CD4-positive, alpha-beta memory T cell (primary cell): ENCODE measurements at regions not wholly inside any gene's neighbourhood (a gene's known extent, or its start where the extent isn't known, plus 50 kb on each side); places are given as distances from the start of the nearest gene placed in this dataset.
A peak's percentile ranks its signal among the peaks of the same experiment; 100 is the strongest.
"Not testable (repeated sequence)": the region's sequence is repeated elsewhere in the genome, so short reads cannot be mapped to it uniquely, and the experiment has no call there.

Experiments
- CTCF ChIA-PET: fragments of 350-600 bp; sonication (Branson Sonifier 250); formaldehyde crosslinking; loops from one replicate; lab custom pipeline; 2021; ENCODE audit warnings: inconsistent platforms; ENCODE audit not compliant: partially characterized antibody; lab: Charles Lee
- POLR2A ChIA-PET: fragments of 350-600 bp; sonication (Branson Sonifier 250); formaldehyde crosslinking; loops from one replicate; lab custom pipeline; 2021; ENCODE audit not compliant: partially characterized antibody; lab: Charles Lee
- DNase-seq, 5 donors: peaks; one replicate each; pipeline versions ENCODE4 v3.0.0 to v3.0.0-alpha.2; 2020 to 2022; ENCODE audit warnings: mixed read lengths in 1 of 5
- H3K27ac ChIP-seq: one replicate; pipeline ENCODE4 v1.7.0; 2013; ENCODE audit warnings: low read depth, low read length
- H3K27me3 ChIP-seq: 2 replicates; pipeline ENCODE4 v1.7.0; 2013; ENCODE audit warnings: mild to moderate bottlenecking, low read length, moderate library complexity; ENCODE audit not compliant: insufficient read depth
- H3K36me3 ChIP-seq: 2 replicates; pipeline ENCODE4 v1.7.0; 2013; ENCODE audit warnings: mild to moderate bottlenecking, low read length, moderate library complexity; ENCODE audit not compliant: insufficient read depth
- H3K4me1 ChIP-seq: 2 replicates; pipeline ENCODE4 v1.7.0; 2013; ENCODE audit warnings: mild to moderate bottlenecking, low read length, moderate library complexity; ENCODE audit not compliant: insufficient read depth
- H3K4me3 ChIP-seq, 2 donors: one replicate each; pipeline ENCODE4 v1.7.0; 2013; ENCODE audit warnings: low read length in 2 of 2, mild to moderate bottlenecking in 1 of 2
- H3K9me3 ChIP-seq, 2 donors: one replicate each; pipeline ENCODE4 v1.7.0; 2013; ENCODE audit warnings: low read length in 2 of 2, control low read depth in 1 of 2; ENCODE audit not compliant: control insufficient read depth in 1 of 2
- H3K27ac Mint-ChIP-seq, 7 donors: one replicate each; pipeline ENCODE4 v1.8.0; 2020 to 2021; ENCODE audit warnings: mixed read lengths in 7 of 7, mild to moderate bottlenecking in 6 of 7, inconsistent platforms in 3 of 7, moderate library complexity in 3 of 7
- H3K27me3 Mint-ChIP-seq, 2 donors: one replicate each; pipeline ENCODE4 v1.8.0; 2020 to 2021; ENCODE audit warnings: mixed read lengths in 2 of 2
- H3K36me3 Mint-ChIP-seq, 2 donors: one replicate each; pipeline ENCODE4 v1.8.0; 2020 to 2021; ENCODE audit warnings: mixed read lengths in 2 of 2, inconsistent platforms in 1 of 2, mild to moderate bottlenecking in 1 of 2
- H3K4me1 Mint-ChIP-seq, 4 donors: one replicate each; pipeline ENCODE4 v1.8.0; 2020 to 2021; ENCODE audit warnings: mixed read lengths in 4 of 4, mild to moderate bottlenecking in 1 of 4
- H3K4me3 Mint-ChIP-seq, 8 donors: one replicate each; pipeline ENCODE4 v1.8.0; 2020 to 2021; ENCODE audit warnings: mixed read lengths in 8 of 8, mild to moderate bottlenecking in 7 of 8, moderate library complexity in 6 of 8, inconsistent platforms in 3 of 8
- H3K9me3 Mint-ChIP-seq, 8 donors: one replicate each; pipeline ENCODE4 v1.8.0; 2020 to 2021; ENCODE audit warnings: mixed read lengths in 8 of 8, mild to moderate bottlenecking in 5 of 8, inconsistent platforms in 3 of 8, moderate library complexity in 1 of 8
- intact Hi-C: fragments of 100-400 bp; cut with micrococcal nuclease; formaldehyde crosslinking; loops from one replicate; pipeline ENCODE4 v1.15.1; 2023

GRCh38 chr9:14994738-14995137 lies 84.5 kb upstream of the FREM1 start:
- H3K4me3 Mint-ChIP-seq: no peak overlapping the region
- Histone ChIP-seq H3K4me3 (no peak overlapping the region), H3K9me3 (no peaks in the 10 kb centered on the region), H3K36me3 (no peaks in the 10 kb centered on the region), H3K27ac (peak overlapping the region; percentile 13), H3K27me3 (no peaks in the 10 kb centered on the region), H3K4me1 (peaks cover 34% of the 10 kb centered on the region)
- H3K27me3 Mint-ChIP-seq: peaks cover 3 to 4% of the 10 kb centered on the region in 2 donors
- ChIA-PET CTCF (no interaction called here), POLR2A (no interaction called here)
- no peak for DNase-seq
- H3K36me3 Mint-ChIP-seq: peaks cover 0 to 12% of the 10 kb centered on the region in 2 donors
- intact Hi-C loops: no loop called here
- peaks cover 0 to 5% (median 0%) of the 10 kb centered on the region in 8 donors for H3K9me3 Mint-ChIP-seq
- peak overlapping the region in 3 of 7 donors; percentile 0 to 71 (median 57) for H3K27ac Mint-ChIP-seq
- peaks cover 24 to 39% (median 28%) of the 10 kb centered on the region in 4 donors for H3K4me1 Mint-ChIP-seq

- POLR2A ChIA-PET: no interaction called here
- CTCF ChIA-PET: no interaction called here
Measured at GRCh38 chr9:14993901-14994554, 83.8 kb upstream of the FREM1 start.

GRCh38 chr9:14993061-14993800 lies 83.0 kb upstream of the FREM1 start:
- peak overlapping the region; percentile 40 for H3K27ac ChIP-seq
- Mint-ChIP-seq H3K27me3 (peaks cover 3 to 4% of the 10 kb centered on the region in 2 donors), H3K36me3 (peaks cover 0 to 12% of the 10 kb centered on the region in 2 donors), H3K4me1 (peaks cover 24 to 41% (median 29%) of the 10 kb centered on the region in 4 donors), H3K27ac (peak overlapping the region; percentile 10 to 94 (median 89)), H3K4me3 (peak overlapping the region; percentile 67 to 93 (median 86)), H3K9me3 (peaks cover 0 to 7% (median 0%) of the 10 kb centered on the region in 8 donors)
- no peaks in the 10 kb centered on the region for H3K9me3 ChIP-seq
- peaks cover 34% of the 10 kb centered on the region for H3K4me1 ChIP-seq
- CTCF ChIA-PET: no interaction called here
- POLR2A ChIA-PET: no interaction called here
- peak overlapping the region; percentile 44 to 58 for H3K4me3 ChIP-seq
- intact Hi-C loops: no loop called here
- no peaks in the 10 kb centered on the region for H3K27me3 ChIP-seq
- peak; percentile 21 to 44 (median 24) for DNase-seq
- no peaks in the 10 kb centered on the region for H3K36me3 ChIP-seq

More at GRCh38 chr9:14993901-14994554, 83.8 kb upstream of the FREM1 start:
- H3K4me1 ChIP-seq: peaks cover 34% of the 10 kb centered on the region
- peaks cover 0 to 12% of the 10 kb centered on the region in 2 donors for H3K36me3 Mint-ChIP-seq
- peak overlapping the region; percentile 44 to 58 for H3K4me3 ChIP-seq
- DNase-seq: peak in 4 of 5 donors; percentile 25 to 47 (median 30)
- H3K9me3 ChIP-seq: no peaks in the 10 kb centered on the region
- H3K27ac Mint-ChIP-seq: peak overlapping the region; percentile 10 to 92 (median 82)
- peak overlapping the region; percentile 40 for H3K27ac ChIP-seq
- intact Hi-C loops: no loop called here
- no peaks in the 10 kb centered on the region for H3K36me3 ChIP-seq
- H3K4me1 Mint-ChIP-seq: peaks cover 24 to 39% (median 28%) of the 10 kb centered on the region in 4 donors
- H3K9me3 Mint-ChIP-seq: peaks cover 0 to 7% (median 0%) of the 10 kb centered on the region in 8 donors
- H3K27me3 ChIP-seq: no peaks in the 10 kb centered on the region
- H3K27me3 Mint-ChIP-seq: peaks cover 3 to 4% of the 10 kb centered on the region in 2 donors
- peak overlapping the region; percentile 67 to 93 (median 86) for H3K4me3 Mint-ChIP-seq

GRCh38 chr9:14992516-14992915 lies 82.3 kb upstream of the FREM1 start:
- intact Hi-C loops: no loop called here
- H3K27ac ChIP-seq: peak overlapping the region; percentile 7
- Mint-ChIP-seq H3K36me3 (peaks cover 0 to 12% of the 10 kb centered on the region in 2 donors), H3K4me3 (peak overlapping the region; percentile 67 to 93 (median 86)), H3K27me3 (peaks cover 3 to 4% of the 10 kb centered on the region in 2 donors), H3K27ac (peak overlapping the region; percentile 10 to 94 (median 79)), H3K9me3 (peaks cover 0 to 7% (median 0%) of the 10 kb centered on the region in 8 donors), H3K4me1 (peaks cover 28 to 46% (median 35%) of the 10 kb centered on the region in 4 donors)
- no peaks in the 10 kb centered on the region for H3K9me3 ChIP-seq
- H3K4me1 ChIP-seq: peaks cover 34% of the 10 kb centered on the region
- CTCF ChIA-PET: no interaction called here
- H3K27me3 ChIP-seq: no peaks in the 10 kb centered on the region
- H3K4me3 ChIP-seq: peak overlapping the region; percentile 30 to 44
- POLR2A ChIA-PET: interaction anchor here (1.7 kb wide), 1 partner anchor 299 kb away, joined by 3 read pairs; the partner anchor contains the start of gene ZDHHC21
- DNase-seq: no peak
- H3K36me3 ChIP-seq: no peaks in the 10 kb centered on the region

GRCh38 chr9:14992081-14992480 lies 81.9 kb upstream of the FREM1 start:
- no peaks in the 10 kb centered on the region for H3K36me3 ChIP-seq
- H3K4me1 ChIP-seq: peaks cover 34% of the 10 kb centered on the region
- H3K27me3 ChIP-seq: no peaks in the 10 kb centered on the region
- ChIA-PET POLR2A (interaction anchor here (1.7 kb wide), 1 partner anchor 298 kb away, joined by 3 read pairs; the partner anchor contains the start of gene ZDHHC21), CTCF (no interaction called here)
- H3K36me3 Mint-ChIP-seq: peaks cover 0 to 12% of the 10 kb centered on the region in 2 donors
- peak overlapping the region; percentile 30 to 44 for H3K4me3 ChIP-seq
- peak overlapping the region; percentile 67 to 93 (median 86) for H3K4me3 Mint-ChIP-seq
- H3K27ac ChIP-seq: peak overlapping the region; percentile 7
- intact Hi-C loops: no loop called here
- H3K27ac Mint-ChIP-seq: peak overlapping the region; percentile 10 to 94 (median 79)
- H3K27me3 Mint-ChIP-seq: peaks cover 4 to 5% of the 10 kb centered on the region in 2 donors
- peaks cover 0 to 7% (median 0%) of the 10 kb centered on the region in 8 donors for H3K9me3 Mint-ChIP-seq
- peak in 4 of 5 donors; percentile 44 to 55 (median 45) for DNase-seq
- H3K9me3 ChIP-seq: no peaks in the 10 kb centered on the region
- H3K4me1 Mint-ChIP-seq: peaks cover 28 to 46% (median 35%) of the 10 kb centered on the region in 4 donors

- POLR2A ChIA-PET, H3K4me3 Mint-ChIP-seq, H3K4me3 ChIP-seq, H3K27ac ChIP-seq, H3K36me3 ChIP-seq, DNase-seq, H3K9me3 Mint-ChIP-seq, H3K27me3 Mint-ChIP-seq, intact Hi-C loops, H3K27me3 ChIP-seq, H3K27ac Mint-ChIP-seq, H3K9me3 ChIP-seq: not testable (repeated sequence)
- CTCF ChIA-PET: interaction anchor here (0.9 kb wide), 1 partner anchor 144 kb away, joined by 3 read pairs; no protein-coding TSS in a partner anchor
- peaks cover 0 to 12% of the 10 kb centered on the region in 2 donors for H3K36me3 Mint-ChIP-seq
- peaks cover 34% of the 10 kb centered on the region for H3K4me1 ChIP-seq
- peaks cover 28 to 46% (median 35%) of the 10 kb centered on the region in 4 donors for H3K4me1 Mint-ChIP-seq
Measured at GRCh38 chr9:14990647-14991046, 80.4 kb upstream of the FREM1 start.

GRCh38 chr9:14989811-14990210 lies 79.6 kb upstream of the FREM1 start:
- H3K9me3 Mint-ChIP-seq: peaks cover 0 to 7% (median 0%) of the 10 kb centered on the region in 8 donors

More at GRCh38 chr9:14989811-14990210, 79.6 kb upstream of the FREM1 start:
- Mint-ChIP-seq H3K4me3 (no peak overlapping the region), H3K36me3 (peaks cover 0 to 12% of the 10 kb centered on the region in 2 donors), H3K27me3 (peaks cover 4 to 5% of the 10 kb centered on the region in 2 donors), H3K4me1 (peaks cover 27 to 40% (median 35%) of the 10 kb centered on the region in 4 donors), H3K27ac (no peak overlapping the region)
- Histone ChIP-seq H3K27ac (no peak overlapping the region), H3K4me3 (no peak overlapping the region), H3K27me3 (no peaks in the 10 kb centered on the region), H3K36me3 (no peaks in the 10 kb centered on the region), H3K4me1 (peaks cover 33% of the 10 kb centered on the region), H3K9me3 (no peaks in the 10 kb centered on the region)
- ChIA-PET POLR2A (no interaction called here), CTCF (no interaction called here)
- intact Hi-C loops: no loop called here
- DNase-seq: no peak
